ENCODE measurements at regions not wholly inside any gene's neighbourhood (a gene's known extent, or its start where the extent isn't known, plus 50 kb on each side); places are given as distances from the start of the nearest gene placed in this dataset.

GRCh38 chr3:74722211-74722610, 107.8 kb upstream of the CNTN3 start:
- Histone ChIP-seq H2AFZ (ENCODE audit: control insufficient read depth, low read length) (no peak overlapping the region), H3K36me3 (ENCODE audit: control insufficient read depth in 2 of 2, extremely low read depth in 1 of 2, insufficient read depth in 2 of 2, low read length in 2 of 2) (no peaks in the 10 kb centered on the region)
- TF ChIP-seq EZH2 (IDR thresholded peaks at IDR 0.05; ENCODE audit: low read length): no peak
- no peak for TF ChIP-seq CTCF (optimal IDR thresholded peaks at IDR 0.05 in 1 of 3, IDR thresholded peaks at IDR 0.05 in 1 of 3, conservative IDR thresholded peaks at IDR 0.05 in 1 of 3; ENCODE audit: extremely low read depth in 1 of 3, insufficient read depth in 2 of 3, low read length in 3 of 3)

GRCh38 chr3:74713977-74714376, 99.5 kb upstream of the CNTN3 start:
- no peaks in the 10 kb centered on the region for H3K36me3 ChIP-seq (ENCODE audit: control insufficient read depth in 2 of 2, extremely low read depth in 1 of 2, insufficient read depth in 2 of 2, low read length in 2 of 2)
- H3K4me3 ChIP-seq (ENCODE audit: control insufficient read depth in 2 of 3, extremely low read depth in 1 of 3, insufficient read depth in 2 of 3, low read depth in 1 of 3, low read length in 3 of 3): no peak overlapping the region
- no peaks in the 10 kb centered on the region for H3K27me3 ChIP-seq (ENCODE audit: control insufficient read depth, extremely low read depth, insufficient read depth, low read length)
- H3K9me1 ChIP-seq (ENCODE audit: control insufficient read depth, extremely low read depth, insufficient read depth, low read length): no peaks in the 10 kb centered on the region
- TF ChIP-seq EZH2 (IDR thresholded peaks at IDR 0.05; ENCODE audit: low read length): no peak
- no peak for TF ChIP-seq CTCF (optimal IDR thresholded peaks at IDR 0.05 in 1 of 3, IDR thresholded peaks at IDR 0.05 in 1 of 3, conservative IDR thresholded peaks at IDR 0.05 in 1 of 3; ENCODE audit: extremely low read depth in 1 of 3, insufficient read depth in 2 of 3, low read length in 3 of 3)
- H3K9ac ChIP-seq (ENCODE audit: control insufficient read depth, extremely low read depth, insufficient read depth, low read length): no peak overlapping the region
- no peak overlapping the region for H2AFZ ChIP-seq (ENCODE audit: control insufficient read depth, low read length)
- no peak overlapping the region for H3K27ac ChIP-seq (ENCODE audit: control insufficient read depth, insufficient read depth, low read length)
- no peak overlapping the region for H3K4me2 ChIP-seq (ENCODE audit: control insufficient read depth, extremely low read depth, insufficient read depth, low read depth, low read length)
- FAIRE-seq (no peak), DNase-seq (ENCODE audit: low read depth, low spot score) (no peak)
- dilution Hi-C loops (cut with MboI; ENCODE audit: extremely low pct_ligation_motif_present, low sequenced_read_pairs): no loop called here
- no peaks in the 10 kb centered on the region for H4K20me1 ChIP-seq (ENCODE audit: control insufficient read depth, extremely low read depth, insufficient read depth, low read length)
- no peaks in the 10 kb centered on the region for H3K9me3 ChIP-seq (ENCODE audit: control insufficient read depth, low read depth, low read length)
- no peaks in the 10 kb centered on the region for H3K4me1 ChIP-seq (ENCODE audit: control insufficient read depth, extremely low read depth, insufficient read depth, low read length)
- H3K79me2 ChIP-seq (ENCODE audit: control insufficient read depth, insufficient read depth, low read length): no peaks in the 10 kb centered on the region

More at GRCh38 chr3:74722211-74722610, 107.8 kb upstream of the CNTN3 start:
- Histone ChIP-seq H3K27me3 (ENCODE audit: control insufficient read depth, extremely low read depth, insufficient read depth, low read length) (no peaks in the 10 kb centered on the region), H3K27ac (ENCODE audit: control insufficient read depth, insufficient read depth, low read length) (no peak overlapping the region), H3K79me2 (ENCODE audit: control insufficient read depth, insufficient read depth, low read length) (no peaks in the 10 kb centered on the region), H3K9me3 (ENCODE audit: control insufficient read depth, low read depth, low read length) (no peaks in the 10 kb centered on the region), H3K4me2 (ENCODE audit: control insufficient read depth, extremely low read depth, insufficient read depth, low read depth, low read length) (no peak overlapping the region), H4K20me1 (ENCODE audit: control insufficient read depth, extremely low read depth, insufficient read depth, low read length) (no peaks in the 10 kb centered on the region), H3K4me1 (ENCODE audit: control insufficient read depth, extremely low read depth, insufficient read depth, low read length) (no peaks in the 10 kb centered on the region), H3K9ac (ENCODE audit: control insufficient read depth, extremely low read depth, insufficient read depth, low read length) (no peak overlapping the region), H3K4me3 (ENCODE audit: control insufficient read depth in 2 of 3, extremely low read depth in 1 of 3, insufficient read depth in 2 of 3, low read depth in 1 of 3, low read length in 3 of 3) (no peak overlapping the region), H3K9me1 (ENCODE audit: control insufficient read depth, extremely low read depth, insufficient read depth, low read length) (no peaks in the 10 kb centered on the region)
- dilution Hi-C loops (cut with MboI; ENCODE audit: extremely low pct_ligation_motif_present, low sequenced_read_pairs): no loop called here
- DNase-seq (ENCODE audit: low read depth, low spot score) (no peak), FAIRE-seq (no peak)
